ENCODE measurements at regions not wholly inside any gene's neighbourhood (a gene's known extent, or its start where the extent isn't known, plus 50 kb on each side); places are given as distances from the start of the nearest gene placed in this dataset.

DNA sequence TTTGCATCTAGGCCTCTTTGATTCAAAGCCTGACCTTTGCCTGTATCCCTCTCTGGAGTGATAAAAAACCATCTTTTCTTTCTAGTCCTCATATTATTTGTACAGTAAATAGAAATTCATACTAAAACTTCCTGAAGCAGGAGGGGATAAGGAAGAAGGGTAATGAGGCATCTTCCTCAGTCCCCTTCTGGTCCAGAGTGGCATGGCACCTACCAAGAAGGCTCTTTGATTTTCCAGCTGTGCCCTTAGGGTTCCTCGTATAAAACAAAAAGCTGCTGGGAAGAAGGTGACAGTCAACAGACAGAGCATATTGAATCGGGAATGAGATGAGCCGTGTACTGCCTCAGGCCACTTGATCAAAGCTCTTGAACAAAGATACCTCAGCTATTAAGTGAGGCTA, 71.9 kb upstream of the SPDL1 start:
- DNase-seq (ENCODE audit: low spot score): no peak
- no peaks in the 10 kb centered on the region for H3K79me2 ChIP-seq
- no peak overlapping the region for H3K4me3 ChIP-seq
- no peak overlapping the region for H2AFZ ChIP-seq
- H3K36me3 ChIP-seq (replicated peaks; ENCODE audit: insufficient read depth, low read depth): no peaks in the 10 kb centered on the region
- no peaks in the 10 kb centered on the region for H4K20me1 ChIP-seq (ENCODE audit: insufficient read depth, poor library complexity, severe bottlenecking)
- TF ChIP-seq, protein P1, sequence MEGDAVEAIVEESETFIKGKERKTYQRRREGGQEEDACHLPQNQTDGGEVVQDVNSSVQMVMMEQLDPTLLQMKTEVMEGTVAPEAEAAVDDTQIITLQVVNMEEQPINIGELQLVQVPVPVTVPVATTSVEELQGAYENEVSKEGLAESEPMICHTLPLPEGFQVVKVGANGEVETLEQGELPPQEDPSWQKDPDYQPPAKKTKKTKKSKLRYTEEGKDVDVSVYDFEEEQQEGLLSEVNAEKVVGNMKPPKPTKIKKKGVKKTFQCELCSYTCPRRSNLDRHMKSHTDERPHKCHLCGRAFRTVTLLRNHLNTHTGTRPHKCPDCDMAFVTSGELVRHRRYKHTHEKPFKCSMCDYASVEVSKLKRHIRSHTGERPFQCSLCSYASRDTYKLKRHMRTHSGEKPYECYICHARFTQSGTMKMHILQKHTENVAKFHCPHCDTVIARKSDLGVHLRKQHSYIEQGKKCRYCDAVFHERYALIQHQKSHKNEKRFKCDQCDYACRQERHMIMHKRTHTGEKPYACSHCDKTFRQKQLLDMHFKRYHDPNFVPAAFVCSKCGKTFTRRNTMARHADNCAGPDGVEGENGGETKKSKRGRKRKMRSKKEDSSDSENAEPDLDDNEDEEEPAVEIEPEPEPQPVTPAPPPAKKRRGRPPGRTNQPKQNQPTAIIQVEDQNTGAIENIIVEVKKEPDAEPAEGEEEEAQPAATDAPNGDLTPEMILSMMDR (IDR thresholded peaks at IDR 0.05; ENCODE audit: poor library complexity): no peak
- no peak for TF ChIP-seq EZH2 (IDR thresholded peaks at IDR 0.05; ENCODE audit: borderline replicate concordance)
- TF ChIP-seq EZH2phosphoT487 (IDR thresholded peaks at IDR 0.05; ENCODE audit: low read depth, severe bottlenecking, unreplicated experiment): no peak
- no peaks in the 10 kb centered on the region for H3K27me3 ChIP-seq
- H3K4me2 ChIP-seq: no peak overlapping the region
- H3K27ac ChIP-seq: no peak overlapping the region
- whole genome bisulfite sequencing (ENCODE audit: low lambda C conversion rate, missing lambda C conversion rate): 43% methylated on average over 3 of the region's 3 CpGs
- no peaks in the 10 kb centered on the region for H3K9me3 ChIP-seq (ENCODE audit: low read depth)
- H3K9me2 ChIP-seq (replicated peaks; ENCODE audit: insufficient read depth): no peaks in the 10 kb centered on the region
- H3K4me1 ChIP-seq (ENCODE audit: insufficient read depth): no peaks in the 10 kb centered on the region

DNA sequence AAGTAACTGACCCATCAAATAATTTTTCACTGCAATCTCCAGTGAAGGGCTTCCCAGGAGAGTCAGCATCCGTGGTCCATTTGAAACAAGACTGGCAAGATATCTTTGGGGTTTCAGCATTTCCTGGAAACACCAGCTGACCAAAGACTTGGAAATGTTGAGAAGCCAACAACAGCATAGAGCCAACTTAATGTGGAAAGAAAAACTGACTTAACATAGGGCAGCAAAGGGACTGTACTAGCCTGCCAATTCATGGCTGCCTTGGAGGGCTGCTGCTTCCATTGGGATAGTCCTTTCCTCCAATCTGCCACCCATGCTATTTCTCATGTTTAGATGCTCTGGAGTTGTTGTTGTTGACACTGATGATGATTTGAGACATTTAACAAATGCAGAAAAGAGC, 76.5 kb upstream of the SPDL1 start:
- WGBS (ENCODE audit: low lambda C conversion rate, missing lambda C conversion rate): 85% methylated on average over 1 of the region's 1 CpG
- no peaks in the 10 kb centered on the region for H3K9me2 ChIP-seq (replicated peaks; ENCODE audit: insufficient read depth)
- DNase-seq (ENCODE audit: low spot score): no peak
- no peak overlapping the region for H3K4me3 ChIP-seq
- peaks cover 4% of the 10 kb centered on the region for H3K4me1 ChIP-seq (ENCODE audit: insufficient read depth)
- H2AFZ ChIP-seq: no peak overlapping the region
- no peaks in the 10 kb centered on the region for H3K79me2 ChIP-seq
- TF ChIP-seq EZH2phosphoT487 (IDR thresholded peaks at IDR 0.05; ENCODE audit: low read depth, severe bottlenecking, unreplicated experiment) (no peak), EZH2 (IDR thresholded peaks at IDR 0.05; ENCODE audit: borderline replicate concordance) (no peak)
- TF ChIP-seq, protein P1 (IDR thresholded peaks at IDR 0.05; ENCODE audit: poor library complexity): no peak
- H3K27ac ChIP-seq: no peak overlapping the region
- H3K27me3 ChIP-seq: no peaks in the 10 kb centered on the region
- H3K4me2 ChIP-seq: no peak overlapping the region
- H4K20me1 ChIP-seq (ENCODE audit: insufficient read depth, poor library complexity, severe bottlenecking): no peaks in the 10 kb centered on the region
- H3K9me3 ChIP-seq (ENCODE audit: low read depth): no peaks in the 10 kb centered on the region
- H3K36me3 ChIP-seq (replicated peaks; ENCODE audit: insufficient read depth, low read depth): no peaks in the 10 kb centered on the region

DNA sequence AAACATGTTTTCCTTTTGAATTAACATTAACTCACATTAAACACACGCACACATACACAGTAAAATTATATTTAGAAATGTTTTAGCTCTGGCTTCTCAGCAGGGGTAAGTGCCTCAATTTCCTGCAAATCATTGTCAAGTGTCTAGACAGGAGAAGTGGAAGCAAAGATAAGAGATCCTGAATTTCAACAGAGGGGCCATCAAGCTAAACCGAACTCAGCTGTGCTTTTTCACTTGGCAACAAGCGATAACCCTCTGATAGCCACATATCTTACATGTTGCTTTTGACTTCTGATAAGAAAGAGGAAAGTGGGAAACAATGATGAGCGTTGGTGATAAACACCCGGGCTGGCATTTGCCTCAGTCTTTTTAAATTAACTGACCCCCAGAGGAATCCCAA, 79.7 kb upstream of the SPDL1 start:
- Histone ChIP-seq H3K4me1 (ENCODE audit: insufficient read depth) (peaks cover 4% of the 10 kb centered on the region), H2AFZ (no peak overlapping the region), H3K27ac (no peak overlapping the region), H3K9me2 (replicated peaks; ENCODE audit: insufficient read depth) (no peaks in the 10 kb centered on the region), H4K20me1 (ENCODE audit: insufficient read depth, poor library complexity, severe bottlenecking) (no peaks in the 10 kb centered on the region), H3K4me3 (no peak overlapping the region), H3K4me2 (no peak overlapping the region), H3K9me3 (ENCODE audit: low read depth) (no peaks in the 10 kb centered on the region), H3K27me3 (no peaks in the 10 kb centered on the region), H3K79me2 (no peaks in the 10 kb centered on the region), H3K36me3 (replicated peaks; ENCODE audit: insufficient read depth, low read depth) (no peaks in the 10 kb centered on the region)
- DNase-seq (ENCODE audit: low spot score): no peak
- WGBS (ENCODE audit: low lambda C conversion rate, missing lambda C conversion rate): 13% methylated on average over 5 of the region's 5 CpGs
- TF ChIP-seq, protein P1 (IDR thresholded peaks at IDR 0.05; ENCODE audit: poor library complexity): no peak
- no peak for TF ChIP-seq EZH2phosphoT487 (IDR thresholded peaks at IDR 0.05; ENCODE audit: low read depth, severe bottlenecking, unreplicated experiment)
- no peak for TF ChIP-seq EZH2 (IDR thresholded peaks at IDR 0.05; ENCODE audit: borderline replicate concordance)

DNA sequence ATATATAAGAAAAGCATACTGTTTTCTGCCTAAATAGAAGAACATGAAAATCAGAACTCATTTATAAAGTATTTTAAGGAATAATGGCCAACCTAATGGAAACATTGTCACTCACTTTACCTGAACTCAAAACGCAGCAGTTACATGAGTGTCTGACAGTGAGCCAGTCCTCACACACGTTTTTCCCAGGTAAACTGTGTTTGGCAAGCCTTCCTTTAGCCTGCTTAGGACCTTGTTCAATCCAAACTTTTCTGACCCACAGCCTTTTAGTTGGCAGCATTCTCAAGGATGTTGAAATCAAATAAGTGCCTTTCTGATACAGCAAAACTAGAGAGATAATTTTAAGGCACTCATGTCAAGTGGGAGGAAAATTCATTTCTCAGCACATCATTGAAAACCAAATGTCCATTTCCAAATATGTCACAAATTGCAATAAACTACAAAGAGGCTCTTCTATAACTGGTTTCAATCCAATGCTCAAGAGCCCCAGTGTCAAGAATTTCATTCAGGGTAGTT, 83.5 kb upstream of the SPDL1 start:
- Histone ChIP-seq H3K36me3 (replicated peaks; ENCODE audit: insufficient read depth, low read depth) (no peaks in the 10 kb centered on the region), H2AFZ (no peak overlapping the region), H4K20me1 (ENCODE audit: insufficient read depth, poor library complexity, severe bottlenecking) (no peaks in the 10 kb centered on the region), H3K27me3 (no peaks in the 10 kb centered on the region), H3K9me3 (ENCODE audit: low read depth) (no peaks in the 10 kb centered on the region), H3K9me2 (replicated peaks; ENCODE audit: insufficient read depth) (no peaks in the 10 kb centered on the region), H3K27ac (no peak overlapping the region), H3K4me3 (no peak overlapping the region), H3K4me1 (ENCODE audit: insufficient read depth) (peaks cover 4% of the 10 kb centered on the region), H3K4me2 (no peak overlapping the region), H3K79me2 (no peaks in the 10 kb centered on the region)
- WGBS (ENCODE audit: low lambda C conversion rate, missing lambda C conversion rate): 74% methylated on average over 2 of the region's 2 CpGs
- TF ChIP-seq EZH2 (IDR thresholded peaks at IDR 0.05; ENCODE audit: borderline replicate concordance): no peak
- TF ChIP-seq, protein P1 (IDR thresholded peaks at IDR 0.05; ENCODE audit: poor library complexity): no peak
- no peak for TF ChIP-seq EZH2phosphoT487 (IDR thresholded peaks at IDR 0.05; ENCODE audit: low read depth, severe bottlenecking, unreplicated experiment)
- no peak for DNase-seq (ENCODE audit: low spot score)
